ENCODE measurements at regions not wholly inside any gene's neighbourhood (a gene's known extent, or its start where the extent isn't known, plus 50 kb on each side); places are given as distances from the start of the nearest gene placed in this dataset.
A peak's percentile ranks its signal among the peaks of the same experiment; 100 is the strongest.

DNA sequence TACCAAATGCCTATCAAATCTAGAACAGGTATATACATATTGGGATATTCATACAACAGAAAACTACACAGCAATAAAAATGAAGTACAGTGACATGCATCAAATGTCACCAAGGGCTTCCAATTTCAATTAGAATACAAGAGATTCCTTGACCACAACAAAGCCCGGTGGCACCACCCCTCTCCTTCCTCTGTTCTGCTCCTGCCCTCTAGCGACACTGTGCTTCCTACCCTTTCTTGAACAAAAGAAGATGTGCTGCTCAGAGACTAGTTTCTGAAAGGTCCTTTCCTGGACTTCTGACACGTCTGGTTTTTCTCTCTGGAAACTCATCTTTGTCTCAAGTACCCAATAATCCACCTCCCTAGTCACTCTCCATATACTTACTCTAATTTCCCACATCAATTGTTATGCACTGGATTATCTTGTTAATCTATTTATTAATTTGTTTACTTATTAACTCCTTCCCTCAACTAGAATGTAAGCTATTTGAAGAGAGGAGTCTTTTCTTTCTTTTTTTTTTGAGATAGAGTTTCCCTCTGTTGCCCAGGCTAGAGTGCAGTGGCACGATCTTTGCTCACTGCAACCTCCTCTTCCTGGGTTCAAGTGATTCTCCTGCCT, 70.4 kb upstream of the CTSV start:
- Histone ChIP-seq H3K79me2 (ENCODE audit: control insufficient read depth, insufficient read depth, low read length) (no peaks in the 10 kb centered on the region), H3K4me2 (ENCODE audit: control insufficient read depth, insufficient read depth) (no peak overlapping the region), H4K20me1 (ENCODE audit: control insufficient read depth, insufficient read depth) (no peaks in the 10 kb centered on the region), H3K9me3 (replicated peaks; ENCODE audit: control insufficient read depth, insufficient read depth, low read length) (no peaks in the 10 kb centered on the region), H3K36me3 (ENCODE audit: control insufficient read depth in 2 of 2, insufficient read depth in 2 of 2, low read length in 1 of 2) (no peaks in the 10 kb centered on the region), H3K4me1 (ENCODE audit: control insufficient read depth, insufficient read depth, low read length) (no peaks in the 10 kb centered on the region), H3K9ac (ENCODE audit: control insufficient read depth, insufficient read depth, low read length) (no peak overlapping the region), H3K27ac (ENCODE audit: control insufficient read depth, insufficient read depth) (no peak overlapping the region), H2AFZ (ENCODE audit: control insufficient read depth, low read depth, low read length) (no peak overlapping the region), H3K4me3 (no peak overlapping the region), H3K27me3 (replicated peaks in 1 of 2; ENCODE audit: control insufficient read depth in 2 of 2, insufficient read depth in 2 of 2, low read length in 1 of 2) (no peaks in the 10 kb centered on the region; a peak in 1 of 4 replicates)
- in situ Hi-C loops (cut with MboI): no loop called here
- peak; percentile 86 for ATAC-seq
- intact Hi-C loops (cut with micrococcal nuclease; ENCODE audit: unreplicated experiment): loop anchor here (1.0 to 5.0 kb wide), 2 partner anchors 237 to 252 kb away; no protein-coding TSS in a partner anchor
- POLR2A ChIA-PET: no interaction called here
- BruUV-seq (replicated peaks): no TSS peak
- RAD21 ChIA-PET (ENCODE audit: unreplicated experiment): interaction anchor here (0.7 to 1.2 kb wide), 4 partner anchors 234 to 255 kb away, joined by 3 to 8 read pairs (median 3); partner anchors contain the start of gene ZNF782
- CTCF ChIA-PET: interaction anchor here (0.9 to 1.6 kb wide), 4 partner anchors 235 to 253 kb away, joined by 3 to 16 read pairs (median 6); no protein-coding TSS in a partner anchor
- peak; percentile 1 for DNase-seq (ENCODE audit: low read depth, low spot score)
- SMC1A ChIA-PET (ENCODE audit: uncharacterized antibody, unreplicated experiment): interaction anchor here (2.4 kb wide), 1 partner anchor 253 kb away, joined by 15 read pairs; no protein-coding TSS in a partner anchor
- WGBS (ENCODE audit: insufficient coverage, insufficient replicate concordance, low lambda C conversion rate, missing lambda C conversion rate): 24% methylated on average over 4 of the region's 4 CpGs
- no peak for FAIRE-seq
- TF ChIP-seq TCF3 (IDR thresholded peaks at IDR 0.05; ENCODE audit: borderline replicate concordance, insufficient read depth, low read depth, low read length): no peak
- TF ChIP-seq BACH1 (IDR thresholded peaks at IDR 0.05; ENCODE audit: borderline replicate concordance): no peak
- TF ChIP-seq, protein P1, sequence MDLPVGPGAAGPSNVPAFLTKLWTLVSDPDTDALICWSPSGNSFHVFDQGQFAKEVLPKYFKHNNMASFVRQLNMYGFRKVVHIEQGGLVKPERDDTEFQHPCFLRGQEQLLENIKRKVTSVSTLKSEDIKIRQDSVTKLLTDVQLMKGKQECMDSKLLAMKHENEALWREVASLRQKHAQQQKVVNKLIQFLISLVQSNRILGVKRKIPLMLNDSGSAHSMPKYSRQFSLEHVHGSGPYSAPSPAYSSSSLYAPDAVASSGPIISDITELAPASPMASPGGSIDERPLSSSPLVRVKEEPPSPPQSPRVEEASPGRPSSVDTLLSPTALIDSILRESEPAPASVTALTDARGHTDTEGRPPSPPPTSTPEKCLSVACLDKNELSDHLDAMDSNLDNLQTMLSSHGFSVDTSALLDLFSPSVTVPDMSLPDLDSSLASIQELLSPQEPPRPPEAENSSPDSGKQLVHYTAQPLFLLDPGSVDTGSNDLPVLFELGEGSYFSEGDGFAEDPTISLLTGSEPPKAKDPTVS (IDR thresholded peaks at IDR 0.05; ENCODE audit: low read depth, low read length): no peak
- TF ChIP-seq, protein P2, sequence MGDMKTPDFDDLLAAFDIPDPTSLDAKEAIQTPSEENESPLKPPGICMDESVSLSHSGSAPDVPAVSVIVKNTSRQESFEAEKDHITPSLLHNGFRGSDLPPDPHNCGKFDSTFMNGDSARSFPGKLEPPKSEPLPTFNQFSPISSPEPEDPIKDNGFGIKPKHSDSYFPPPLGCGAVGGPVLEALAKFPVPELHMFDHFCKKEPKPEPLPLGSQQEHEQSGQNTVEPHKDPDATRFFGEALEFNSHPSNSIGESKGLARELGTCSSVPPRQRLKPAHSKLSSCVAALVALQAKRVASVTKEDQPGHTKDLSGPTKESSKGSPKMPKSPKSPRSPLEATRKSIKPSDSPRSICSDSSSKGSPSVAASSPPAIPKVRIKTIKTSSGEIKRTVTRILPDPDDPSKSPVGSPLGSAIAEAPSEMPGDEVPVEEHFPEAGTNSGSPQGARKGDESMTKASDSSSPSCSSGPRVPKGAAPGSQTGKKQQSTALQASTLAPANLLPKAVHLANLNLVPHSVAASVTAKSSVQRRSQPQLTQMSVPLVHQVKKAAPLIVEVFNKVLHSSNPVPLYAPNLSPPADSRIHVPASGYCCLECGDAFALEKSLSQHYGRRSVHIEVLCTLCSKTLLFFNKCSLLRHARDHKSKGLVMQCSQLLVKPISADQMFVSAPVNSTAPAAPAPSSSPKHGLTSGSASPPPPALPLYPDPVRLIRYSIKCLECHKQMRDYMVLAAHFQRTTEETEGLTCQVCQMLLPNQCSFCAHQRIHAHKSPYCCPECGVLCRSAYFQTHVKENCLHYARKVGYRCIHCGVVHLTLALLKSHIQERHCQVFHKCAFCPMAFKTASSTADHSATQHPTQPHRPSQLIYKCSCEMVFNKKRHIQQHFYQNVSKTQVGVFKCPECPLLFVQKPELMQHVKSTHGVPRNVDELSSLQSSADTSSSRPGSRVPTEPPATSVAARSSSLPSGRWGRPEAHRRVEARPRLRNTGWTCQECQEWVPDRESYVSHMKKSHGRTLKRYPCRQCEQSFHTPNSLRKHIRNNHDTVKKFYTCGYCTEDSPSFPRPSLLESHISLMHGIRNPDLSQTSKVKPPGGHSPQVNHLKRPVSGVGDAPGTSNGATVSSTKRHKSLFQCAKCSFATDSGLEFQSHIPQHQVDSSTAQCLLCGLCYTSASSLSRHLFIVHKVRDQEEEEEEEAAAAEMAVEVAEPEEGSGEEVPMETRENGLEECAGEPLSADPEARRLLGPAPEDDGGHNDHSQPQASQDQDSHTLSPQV (IDR thresholded peaks at IDR 0.05): 0 out of 2 replicates have a peak, but pooled peaks have one; percentile 26
- no peak for TF ChIP-seq TARDBP (IDR thresholded peaks at IDR 0.05; ENCODE audit: borderline replicate concordance)
- TF ChIP-seq RAD51 (IDR thresholded peaks at IDR 0.05): no peak
- TF ChIP-seq, protein P3, sequence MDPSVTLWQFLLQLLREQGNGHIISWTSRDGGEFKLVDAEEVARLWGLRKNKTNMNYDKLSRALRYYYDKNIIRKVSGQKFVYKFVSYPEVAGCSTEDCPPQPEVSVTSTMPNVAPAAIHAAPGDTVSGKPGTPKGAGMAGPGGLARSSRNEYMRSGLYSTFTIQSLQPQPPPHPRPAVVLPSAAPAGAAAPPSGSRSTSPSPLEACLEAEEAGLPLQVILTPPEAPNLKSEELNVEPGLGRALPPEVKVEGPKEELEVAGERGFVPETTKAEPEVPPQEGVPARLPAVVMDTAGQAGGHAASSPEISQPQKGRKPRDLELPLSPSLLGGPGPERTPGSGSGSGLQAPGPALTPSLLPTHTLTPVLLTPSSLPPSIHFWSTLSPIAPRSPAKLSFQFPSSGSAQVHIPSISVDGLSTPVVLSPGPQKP (IDR thresholded peaks at IDR 0.05; ENCODE audit: low read depth, low read length): no peak
- no peak for TF ChIP-seq HCFC1 (IDR thresholded peaks at IDR 0.05; ENCODE audit: low read length)
- no peak for TF ChIP-seq GABPA (IDR thresholded peaks at IDR 0.05; ENCODE audit: low read depth)
- TF ChIP-seq, protein P4, sequence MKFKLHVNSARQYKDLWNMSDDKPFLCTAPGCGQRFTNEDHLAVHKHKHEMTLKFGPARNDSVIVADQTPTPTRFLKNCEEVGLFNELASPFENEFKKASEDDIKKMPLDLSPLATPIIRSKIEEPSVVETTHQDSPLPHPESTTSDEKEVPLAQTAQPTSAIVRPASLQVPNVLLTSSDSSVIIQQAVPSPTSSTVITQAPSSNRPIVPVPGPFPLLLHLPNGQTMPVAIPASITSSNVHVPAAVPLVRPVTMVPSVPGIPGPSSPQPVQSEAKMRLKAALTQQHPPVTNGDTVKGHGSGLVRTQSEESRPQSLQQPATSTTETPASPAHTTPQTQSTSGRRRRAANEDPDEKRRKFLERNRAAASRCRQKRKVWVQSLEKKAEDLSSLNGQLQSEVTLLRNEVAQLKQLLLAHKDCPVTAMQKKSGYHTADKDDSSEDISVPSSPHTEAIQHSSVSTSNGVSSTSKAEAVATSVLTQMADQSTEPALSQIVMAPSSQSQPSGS (IDR thresholded peaks at IDR 0.05; ENCODE audit: low read length): no peak
- TF ChIP-seq CHD2 (IDR thresholded peaks at IDR 0.05; ENCODE audit: borderline replicate concordance, low read depth, low read length): no peak
- TF ChIP-seq, protein P5, sequence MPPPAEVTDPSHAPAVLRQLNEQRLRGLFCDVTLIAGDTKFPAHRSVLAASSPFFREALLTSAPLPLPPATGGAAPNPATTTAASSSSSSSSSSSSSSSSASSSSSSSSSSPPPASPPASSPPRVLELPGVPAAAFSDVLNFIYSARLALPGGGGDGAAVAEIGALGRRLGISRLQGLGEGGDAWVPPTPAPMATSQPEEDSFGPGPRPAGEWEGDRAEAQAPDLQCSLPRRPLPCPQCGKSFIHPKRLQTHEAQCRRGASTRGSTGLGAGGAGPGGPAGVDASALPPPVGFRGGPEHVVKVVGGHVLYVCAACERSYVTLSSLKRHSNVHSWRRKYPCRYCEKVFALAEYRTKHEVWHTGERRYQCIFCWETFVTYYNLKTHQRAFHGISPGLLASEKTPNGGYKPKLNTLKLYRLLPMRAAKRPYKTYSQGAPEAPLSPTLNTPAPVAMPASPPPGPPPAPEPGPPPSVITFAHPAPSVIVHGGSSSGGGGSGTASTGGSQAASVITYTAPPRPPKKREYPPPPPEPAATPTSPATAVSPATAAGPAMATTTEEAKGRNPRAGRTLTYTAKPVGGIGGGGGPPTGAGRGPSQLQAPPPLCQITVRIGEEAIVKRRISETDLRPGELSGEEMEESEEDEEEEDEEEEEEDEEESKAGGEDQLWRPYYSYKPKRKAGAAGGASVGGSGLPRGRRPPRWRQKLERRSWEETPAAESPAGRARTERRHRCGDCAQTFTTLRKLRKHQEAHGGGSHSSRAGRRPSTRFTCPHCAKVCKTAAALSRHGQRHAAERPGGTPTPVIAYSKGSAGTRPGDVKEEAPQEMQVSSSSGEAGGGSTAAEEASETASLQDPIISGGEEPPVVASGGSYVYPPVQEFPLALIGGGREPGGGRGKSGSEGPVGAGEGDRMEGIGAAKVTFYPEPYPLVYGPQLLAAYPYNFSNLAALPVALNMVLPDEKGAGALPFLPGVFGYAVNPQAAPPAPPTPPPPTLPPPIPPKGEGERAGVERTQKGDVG (CRISPR knock-in tag; IDR thresholded peaks at IDR 0.05): no peak

All from GM12878 (cell line).